Trophoblast cell (in vitro differentiated cells and primary cell): ENCODE measurements at regions not wholly inside any gene's neighbourhood (a gene's known extent, or its start where the extent isn't known, plus 50 kb on each side); places are given as distances from the start of the nearest gene placed in this dataset.

Experiments used
- DNase-seq, 2 donors: peaks; one replicate each; pipeline ENCODE4 v3.0.0-alpha.2; 2016
- H2AFZ ChIP-seq: 2 replicates; pipeline ENCODE4 v1.6.1; 2013; ENCODE audit warnings: low read length, moderate library complexity, mild to moderate bottlenecking; ENCODE audit not compliant: insufficient read depth, poor library complexity
- H2AK5ac ChIP-seq: 2 replicates; pipeline ENCODE4 v1.6.1; 2013; ENCODE audit warnings: mild to moderate bottlenecking, low read length
- H2BK120ac ChIP-seq: 2 replicates; pipeline ENCODE4 v1.6.1; 2013; ENCODE audit warnings: low read length, mild to moderate bottlenecking, moderate library complexity; ENCODE audit not compliant: insufficient read depth, poor library complexity
- H2BK12ac ChIP-seq: 2 replicates; pipeline ENCODE4 v1.6.1; 2013; ENCODE audit warnings: mild to moderate bottlenecking, low read length, moderate library complexity
- H2BK5ac ChIP-seq: 2 replicates; pipeline ENCODE4 v1.6.1; 2013; ENCODE audit warnings: low read length, low read depth, moderate library complexity, mild to moderate bottlenecking; ENCODE audit not compliant: poor library complexity
- H3K14ac ChIP-seq: 2 replicates; pipeline ENCODE4 v1.6.1; 2013; ENCODE audit warnings: mild to moderate bottlenecking, low read length
- H3K18ac ChIP-seq: 2 replicates; pipeline ENCODE4 v1.6.1; 2013; ENCODE audit warnings: mild to moderate bottlenecking, low read length
- H3K23ac ChIP-seq: 2 replicates; pipeline ENCODE4 v1.6.1; 2013; ENCODE audit warnings: low read length
- H3K27ac ChIP-seq: 2 replicates; pipeline ENCODE4 v1.5.1; 2013; ENCODE audit warnings: low read depth, mild to moderate bottlenecking, inconsistent platforms, low read length, moderate library complexity
- H3K27me3 ChIP-seq: 2 replicates; pipeline ENCODE4 v1.6.1; 2013; ENCODE audit warnings: inconsistent platforms, mild to moderate bottlenecking, low read length, moderate library complexity; ENCODE audit not compliant: insufficient read depth
- H3K36me3 ChIP-seq, 2 experiments: 1 replicate in 1 of 2; 2 replicates in 1 of 2; pipeline ENCODE4 v1.6.1; 2013; ENCODE audit warnings: low read length in 2 of 2, mild to moderate bottlenecking in 2 of 2, moderate library complexity in 1 of 2; ENCODE audit not compliant: insufficient read depth in 2 of 2, control insufficient read depth in 1 of 2
- H3K4ac ChIP-seq: 2 replicates; pipeline ENCODE4 v1.6.1; 2013; ENCODE audit warnings: low read depth, mild to moderate bottlenecking, low read length, moderate library complexity
- H3K4me1 ChIP-seq, 2 experiments: 1 replicate in 1 of 2; 2 replicates in 1 of 2; pipeline ENCODE4 v1.6.1; 2013; ENCODE audit warnings: low read length in 2 of 2, mild to moderate bottlenecking in 2 of 2, moderate library complexity in 1 of 2; ENCODE audit not compliant: insufficient read depth in 2 of 2, control insufficient read depth in 1 of 2
- H3K4me2 ChIP-seq: 2 replicates; pipeline ENCODE4 v1.6.1; 2013; ENCODE audit warnings: inconsistent platforms, mild to moderate bottlenecking, low read length, moderate library complexity
- H3K4me3 ChIP-seq: 2 replicates; pipeline ENCODE4 v1.5.1; 2013; ENCODE audit warnings: mild to moderate bottlenecking, low read depth, low read length, inconsistent platforms
- H3K79me1 ChIP-seq: one replicate; pipeline ENCODE4 v1.6.1; 2013; ENCODE audit warnings: low read length
- H3K79me2 ChIP-seq: 2 replicates; pipeline ENCODE4 v1.6.1; 2013; ENCODE audit warnings: low read length, mild to moderate bottlenecking; ENCODE audit not compliant: control insufficient read depth, insufficient read depth, poor library complexity
- H3K9ac ChIP-seq: 2 replicates; pipeline ENCODE4 v1.6.1; 2013; ENCODE audit warnings: mild to moderate bottlenecking, low read length
- H3K9me3 ChIP-seq: 2 replicates; pipeline ENCODE4 v1.6.1; 2013; ENCODE audit warnings: low read depth, mild to moderate bottlenecking, control low read depth, inconsistent platforms, low read length; ENCODE audit not compliant: insufficient read depth
- H4K12ac ChIP-seq: 2 replicates; pipeline ENCODE4 v1.6.1; 2013; ENCODE audit warnings: low read depth, mild to moderate bottlenecking, low read length, moderate library complexity
- H4K8ac ChIP-seq: 2 replicates; pipeline ENCODE4 v1.6.1; 2013; ENCODE audit warnings: low read depth, mild to moderate bottlenecking, low read length, moderate library complexity
- H4K91ac ChIP-seq: one replicate; pipeline ENCODE4 v1.6.1; 2013; ENCODE audit warnings: low read depth, mild to moderate bottlenecking, low read length, moderate library complexity
- WGBS: extraction: QIAGEN DNeasy Blood & Tissue Kit; methylation state at CpG from one replicate; pipeline ENCODE4 v1.1.7; 2013; ENCODE audit warnings: missing lambda C conversion rate; ENCODE audit not compliant: insufficient read length, insufficient coverage; ENCODE audit errors: extremely low coverage; 5-methylcytosine and 5-hydroxymethylcytosine counted together

DNA sequence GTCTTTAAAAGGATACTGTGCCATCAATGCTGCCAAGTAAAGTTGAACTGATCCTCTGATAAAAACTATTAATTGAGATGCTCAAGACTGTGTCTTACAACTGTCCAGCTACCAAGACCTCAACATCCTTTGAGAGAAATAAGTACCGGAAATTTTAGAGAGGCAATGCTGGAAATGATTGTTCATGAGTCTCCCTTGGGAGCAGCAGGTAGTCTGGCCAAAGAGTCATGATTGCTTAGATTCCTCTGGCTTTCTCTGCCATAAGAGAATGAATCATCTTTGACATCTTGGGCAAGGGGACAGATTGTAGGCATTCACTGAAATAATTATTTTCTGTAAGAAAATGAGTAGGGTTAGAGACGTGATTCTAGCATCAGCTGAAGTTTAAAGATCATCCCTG lies 466.6 kb upstream of the DAB2 start:
- H2BK12ac ChIP-seq = no peak overlapping the region
- no peak overlapping the region for H2BK120ac ChIP-seq
- H4K91ac ChIP-seq = no peak overlapping the region
- no peak overlapping the region for H2AFZ ChIP-seq
- DNase-seq = no peak
- no peaks in the 10 kb centered on the region for H3K79me1 ChIP-seq
- H3K23ac ChIP-seq = no peak overlapping the region
- H3K4ac ChIP-seq = no peak overlapping the region
- H2AK5ac ChIP-seq = no peak overlapping the region
- no peak overlapping the region for H3K4me3 ChIP-seq
- no CpG with 5 or more reads among the region's 2 CpGs for WGBS
- H4K8ac ChIP-seq = no peak overlapping the region
- H3K9ac ChIP-seq = no peak overlapping the region
- H3K9me3 ChIP-seq = no peaks in the 10 kb centered on the region
- no peak overlapping the region for H3K27ac ChIP-seq
- H3K79me2 ChIP-seq = no peaks in the 10 kb centered on the region
- no peaks in the 10 kb centered on the region for H3K27me3 ChIP-seq
- no peak overlapping the region for H2BK5ac ChIP-seq
- no peak overlapping the region for H3K14ac ChIP-seq
- no peaks in the 10 kb centered on the region for H3K4me1 ChIP-seq
- H3K36me3 ChIP-seq = no peaks in the 10 kb centered on the region
- no peak overlapping the region for H3K18ac ChIP-seq
- H3K4me2 ChIP-seq = no peak overlapping the region
- no peak overlapping the region for H4K12ac ChIP-seq

DNA sequence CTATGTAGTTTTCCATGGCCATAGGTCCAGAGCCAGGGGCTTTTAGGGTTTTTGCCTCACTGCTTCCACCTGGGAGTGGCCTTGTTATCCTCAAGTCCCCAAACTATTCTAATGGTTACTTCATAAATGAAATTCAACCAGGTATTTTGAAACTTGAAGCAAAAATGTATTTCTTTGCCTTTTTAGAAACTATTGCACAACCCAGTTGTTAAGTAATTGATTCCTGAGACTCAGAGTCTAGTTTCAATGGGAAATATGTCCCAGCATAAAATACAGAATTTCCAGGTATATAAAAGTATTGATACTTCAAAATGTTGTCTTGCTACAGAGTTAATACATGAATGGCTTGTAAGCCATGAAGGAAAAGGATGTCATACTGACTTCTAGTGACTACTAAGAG lies 456.2 kb upstream of the DAB2 start:
- Histone ChIP-seq H4K91ac (no peak overlapping the region), H2BK12ac (no peak overlapping the region), H3K79me1 (no peaks in the 10 kb centered on the region), H3K18ac (no peak overlapping the region), H2AFZ (no peak overlapping the region), H4K8ac (no peak overlapping the region), H3K9me3 (no peaks in the 10 kb centered on the region), H3K4me3 (no peak overlapping the region), H3K4ac (no peak overlapping the region), H3K9ac (no peak overlapping the region), H3K27ac (no peak overlapping the region), H3K4me2 (no peak overlapping the region), H2BK5ac (no peak overlapping the region), H4K12ac (no peak overlapping the region), H3K23ac (no peak overlapping the region), H3K79me2 (no peaks in the 10 kb centered on the region), H3K36me3 (no peaks in the 10 kb centered on the region), H2BK120ac (no peak overlapping the region), H3K14ac (no peak overlapping the region), H3K4me1 (no peaks in the 10 kb centered on the region), H3K27me3 (no peaks in the 10 kb centered on the region), H2AK5ac (no peak overlapping the region)
- DNase-seq = no peak

DNA sequence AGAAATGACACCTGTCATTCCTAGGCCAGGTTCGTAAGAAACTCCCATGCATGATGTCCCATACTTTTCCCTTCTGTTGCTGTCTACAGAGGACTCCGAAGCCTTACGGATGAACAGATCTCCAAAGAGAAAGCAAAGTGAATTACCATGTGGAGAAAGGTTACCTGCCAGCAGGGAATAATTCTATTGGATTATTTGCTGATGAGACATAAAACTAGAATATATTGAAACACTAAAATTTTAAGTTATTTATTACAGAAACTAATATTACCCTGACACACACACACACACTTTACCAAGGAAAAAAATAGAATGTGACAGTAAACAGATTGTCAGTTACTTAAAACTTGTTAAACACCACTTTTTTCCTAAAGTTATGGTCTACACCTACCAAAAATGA lies 452.7 kb upstream of the DAB2 start:
- H3K4ac ChIP-seq = no peak overlapping the region
- no peak overlapping the region for H3K27ac ChIP-seq
- H3K9ac ChIP-seq = no peak overlapping the region
- H3K36me3 ChIP-seq = no peaks in the 10 kb centered on the region
- H3K18ac ChIP-seq = no peak overlapping the region
- no peaks in the 10 kb centered on the region for H3K79me1 ChIP-seq
- no peaks in the 10 kb centered on the region for H3K9me3 ChIP-seq
- no peak overlapping the region for H3K4me2 ChIP-seq
- H3K27me3 ChIP-seq = no peaks in the 10 kb centered on the region
- H3K23ac ChIP-seq = no peak overlapping the region
- no peaks in the 10 kb centered on the region for H3K79me2 ChIP-seq
- H2BK120ac ChIP-seq = no peak overlapping the region
- H4K91ac ChIP-seq = no peak overlapping the region
- no peak overlapping the region for H3K4me3 ChIP-seq
- DNase-seq = no peak
- no peak overlapping the region for H3K14ac ChIP-seq
- no peak overlapping the region for H4K8ac ChIP-seq
- H2BK5ac ChIP-seq = no peak overlapping the region
- no CpG with 5 or more reads among the region's 3 CpGs for WGBS
- H2AK5ac ChIP-seq = no peak overlapping the region
- no peak overlapping the region for H2BK12ac ChIP-seq
- no peaks in the 10 kb centered on the region for H3K4me1 ChIP-seq
- H4K12ac ChIP-seq = no peak overlapping the region
- no peak overlapping the region for H2AFZ ChIP-seq

DNA sequence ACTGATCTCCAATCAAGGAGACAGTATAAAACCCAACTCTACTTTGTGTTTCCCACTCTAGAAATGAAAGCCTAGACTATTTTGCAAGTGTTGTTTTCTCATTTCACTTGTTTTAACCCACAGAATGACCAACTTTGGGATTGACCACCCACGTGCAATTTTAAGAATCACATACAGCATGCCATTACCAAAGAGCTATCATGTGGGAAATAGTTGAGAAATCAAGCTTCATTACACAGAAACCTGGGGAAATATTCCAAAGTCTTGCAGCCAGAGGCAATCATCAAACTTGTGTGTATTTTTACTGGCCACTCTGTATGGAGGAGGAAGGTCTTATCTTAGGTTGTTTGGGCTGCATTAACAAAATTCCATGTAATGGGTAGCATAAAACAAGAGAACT lies 451.4 kb upstream of the DAB2 start:
- no peaks in the 10 kb centered on the region for H3K79me2 ChIP-seq
- no peak overlapping the region for H4K12ac ChIP-seq
- H4K8ac ChIP-seq = no peak overlapping the region
- no peak overlapping the region for H3K9ac ChIP-seq
- no peaks in the 10 kb centered on the region for H3K36me3 ChIP-seq
- H4K91ac ChIP-seq = no peak overlapping the region
- no peaks in the 10 kb centered on the region for H3K4me1 ChIP-seq
- H3K79me1 ChIP-seq = no peaks in the 10 kb centered on the region
- no peak overlapping the region for H2BK5ac ChIP-seq
- no peak overlapping the region for H3K27ac ChIP-seq
- no peak overlapping the region for H3K18ac ChIP-seq
- no peak overlapping the region for H3K4me2 ChIP-seq
- H3K9me3 ChIP-seq = no peaks in the 10 kb centered on the region
- H2AFZ ChIP-seq = no peak overlapping the region
- no peak overlapping the region for H2AK5ac ChIP-seq
- H3K23ac ChIP-seq = no peak overlapping the region
- no peak overlapping the region for H3K4me3 ChIP-seq
- H2BK12ac ChIP-seq = no peak overlapping the region
- H2BK120ac ChIP-seq = no peak overlapping the region
- no peak overlapping the region for H3K4ac ChIP-seq
- no peaks in the 10 kb centered on the region for H3K27me3 ChIP-seq
- H3K14ac ChIP-seq = no peak overlapping the region
- no peak for DNase-seq
- WGBS = no CpG with 5 or more reads among the region's 1 CpG

DNA sequence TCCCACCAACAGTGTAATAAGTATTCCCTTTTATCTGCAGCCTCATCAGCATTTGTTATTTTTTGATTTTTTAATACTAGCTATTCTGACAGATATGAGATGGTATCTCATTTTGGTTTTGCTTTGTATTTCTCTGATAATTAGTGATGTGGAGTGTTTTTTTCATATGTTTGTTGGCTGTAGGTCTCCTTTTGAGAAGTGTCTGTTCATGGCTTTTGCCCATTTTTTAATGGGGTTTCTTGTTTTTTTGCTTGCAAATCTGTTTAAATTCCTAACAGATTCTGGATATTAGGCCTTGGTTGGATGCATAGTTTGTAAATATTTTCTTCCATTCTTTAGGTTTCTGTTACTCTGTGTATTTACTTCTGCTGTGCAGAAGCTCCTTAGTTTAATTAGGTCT lies 445.4 kb upstream of the DAB2 start:
- no peak overlapping the region for H2BK12ac ChIP-seq
- H3K27ac ChIP-seq = no peak overlapping the region
- no peak overlapping the region for H2AFZ ChIP-seq
- H3K79me1 ChIP-seq = no peaks in the 10 kb centered on the region
- H3K23ac ChIP-seq = no peak overlapping the region
- no peaks in the 10 kb centered on the region for H3K4me1 ChIP-seq
- no peak overlapping the region for H3K4me3 ChIP-seq
- H4K12ac ChIP-seq = no peak overlapping the region
- no peak overlapping the region for H3K18ac ChIP-seq
- H2AK5ac ChIP-seq = no peak overlapping the region
- no peaks in the 10 kb centered on the region for H3K27me3 ChIP-seq
- H4K91ac ChIP-seq = no peak overlapping the region
- H3K4me2 ChIP-seq = no peak overlapping the region
- H3K4ac ChIP-seq = no peak overlapping the region
- H3K79me2 ChIP-seq = no peaks in the 10 kb centered on the region
- no peak overlapping the region for H2BK5ac ChIP-seq
- H3K36me3 ChIP-seq = no peaks in the 10 kb centered on the region
- DNase-seq = no peak
- H3K9ac ChIP-seq = no peak overlapping the region
- no peak overlapping the region for H4K8ac ChIP-seq
- no peak overlapping the region for H2BK120ac ChIP-seq
- no peak overlapping the region for H3K14ac ChIP-seq
- H3K9me3 ChIP-seq = no peaks in the 10 kb centered on the region
